K562 (cell line): ENCODE measurements at regions not wholly inside any gene's neighbourhood (a gene's known extent, or its start where the extent isn't known, plus 50 kb on each side); places are given as distances from the start of the nearest gene placed in this dataset.

Experiments used
- ATAC-seq: fragments of 200-7000 bp; cut with Tn5 transposase; 3 replicates; pipeline ENCODE4 v1.9.1; 2020; ENCODE audit warnings: moderate library complexity
- BruUV-seq: library from RNA; stranded (reverse); fragments of 400-500 nt; replicated peaks from 2 replicates; lab custom pipeline; 2021; lab: Mats Ljungman, UMichigan
- CTCF ChIA-PET: fragments of 300-600 bp; formaldehyde crosslinking; extraction: SDS; loops from one replicate; lab custom pipeline; 2021; ENCODE audit warnings: low intra/inter-chr PET ratio; lab: Yijun Ruan, JAX
- POLR2A ChIA-PET: fragments of 300-600, 350-650 bp; sonication (Branson Sonifier 250); formaldehyde crosslinking; extraction: SDS; loops from one replicate; lab custom pipeline; 2021; ENCODE audit warnings: antibody characterized with exemption, inconsistent platforms; lab: Yijun Ruan, JAX
- DNase-seq, 4 experiments: peaks; one replicate each; pipeline versions ENCODE4 v3.0.0 to v3.0.0-alpha.2; 2011 to 2018; ENCODE audit warnings: low spot score in 3 of 4, mixed read lengths in 3 of 4; ENCODE audit errors: extremely low read depth in 1 of 4
- FAIRE-seq: peaks from 2 replicates; lab custom pipeline; 2011; peaks lifted over from hg19 to GRCh38; lab: Jason Lieb, UNC
- H2AFZ ChIP-seq: 2 replicates; pipeline ENCODE4 v1.6.0; 2011; ENCODE audit warnings: low read depth, low read length, control low read depth, inconsistent platforms
- H3K27ac ChIP-seq: fragments of 200-600 bp; 3 replicates; pipeline ENCODE4 v1.8.0; 2011; ENCODE audit warnings: low read depth, mild to moderate bottlenecking, control low read depth, inconsistent platforms, low read length, moderate library complexity, mixed read lengths; ENCODE audit errors: extremely low read depth
- H3K27me3 ChIP-seq, 2 experiments: fragments of 300-600 bp in 1 of 2; 2 replicates in 1 of 2; 3 replicates in 1 of 2; pipeline versions ENCODE4 v1.6.0 to v1.8.0; 2011; ENCODE audit warnings: inconsistent platforms in 2 of 2, low read length in 2 of 2, mild to moderate bottlenecking in 1 of 2, mixed read lengths in 1 of 2, moderate library complexity in 1 of 2; ENCODE audit not compliant: control insufficient read depth in 2 of 2, insufficient read depth in 2 of 2
- H3K36me3 ChIP-seq: fragments of 300-600 bp; 3 replicates; pipeline ENCODE4 v1.8.0; 2011; ENCODE audit warnings: mild to moderate bottlenecking, low read length, inconsistent platforms; ENCODE audit not compliant: control insufficient read depth, insufficient read depth
- H3K4me1 ChIP-seq, 2 experiments: fragments of 200-600 bp in 1 of 2; replicated peaks in 1 of 2; 2 replicates in 1 of 2; 3 replicates in 1 of 2; pipeline versions ENCODE4 v1.5.1 to v1.8.0; 2011; ENCODE audit warnings: inconsistent platforms in 2 of 2, low read length in 2 of 2, mild to moderate bottlenecking in 1 of 2, mixed read lengths in 1 of 2, moderate library complexity in 1 of 2; ENCODE audit not compliant: control insufficient read depth in 2 of 2, insufficient read depth in 2 of 2
- H3K4me2 ChIP-seq: 2 replicates; pipeline ENCODE4 v1.6.1; 2011; ENCODE audit warnings: low read length, control low read depth, inconsistent platforms, mixed read lengths; ENCODE audit not compliant: insufficient read depth
- H3K4me3 ChIP-seq: fragments of 200-600 bp; sonication (generic), shearing (Covaris generic); 2 replicates; pipeline ENCODE4 v1.5.1; 2016; ENCODE audit warnings: control low read depth, inconsistent platforms
- H3K79me2 ChIP-seq: fragments of 200-600 bp; 3 replicates; pipeline ENCODE4 v1.8.0; 2011; ENCODE audit warnings: low read length, inconsistent platforms; ENCODE audit not compliant: control insufficient read depth, insufficient read depth
- H3K9ac ChIP-seq, 2 experiments: 2 replicates each; pipeline versions ENCODE4 v1.6.0 to v1.6.1; 2011; ENCODE audit warnings: low read depth in 2 of 2, low read length in 2 of 2, control low read depth in 1 of 2, inconsistent platforms in 1 of 2, mild to moderate bottlenecking in 1 of 2, mixed read lengths in 1 of 2; ENCODE audit not compliant: insufficient read depth in 1 of 2
- H3K9me1 ChIP-seq: one replicate; pipeline ENCODE4 v1.6.0; 2011; ENCODE audit warnings: inconsistent platforms, mild to moderate bottlenecking, low read length, moderate library complexity; ENCODE audit not compliant: control insufficient read depth, insufficient read depth
- H3K9me3 ChIP-seq: replicated peaks from 2 replicates; pipeline ENCODE4 v1.5.1; 2011; ENCODE audit warnings: low read depth, low read length, inconsistent platforms; ENCODE audit not compliant: control insufficient read depth, insufficient read depth
- H4K20me1 ChIP-seq: replicated peaks from 2 replicates; pipeline ENCODE4 v1.6.1; 2011; ENCODE audit warnings: low read length, inconsistent platforms, mixed read lengths; ENCODE audit not compliant: control insufficient read depth, insufficient read depth
- DMBX1 ChIP-seq: fragments of 250-450 bp; sonication (Bioruptor Pico); IDR thresholded peaks from 2 replicates; pipeline ENCODE4 v1.8.0; 2022; ENCODE audit warnings: inconsistent platforms, mild to moderate bottlenecking, moderate library complexity, borderline replicate concordance
- E2F3 ChIP-seq: fragments of 250-450 bp; sonication (Bioruptor Pico); IDR thresholded peaks from 2 replicates; pipeline ENCODE4 v1.4.0; 2020; ENCODE audit warnings: mild to moderate bottlenecking
- ETV5 ChIP-seq: sonication (generic); formaldehyde crosslinking; IDR thresholded peaks from 2 replicates; pipeline ENCODE4 v1.4.0; 2020; ENCODE audit warnings: low read depth, mild to moderate bottlenecking, missing genetic modification reagents
- HMG20A ChIP-seq: fragments of 450-650 bp; formaldehyde crosslinking; conservative IDR thresholded peaks from 2 replicates; pipeline ENCODE4 v1.4.0; 2020; ENCODE audit warnings: mild to moderate bottlenecking, mixed read lengths
- KLF6 ChIP-seq: fragments of 250-450 bp; sonication (Bioruptor Pico); IDR thresholded peaks from 2 replicates; pipeline ENCODE4 v1.4.0; 2020; ENCODE audit warnings: mild to moderate bottlenecking, moderate library complexity, borderline replicate concordance
- NEUROD1 ChIP-seq: fragments of 150-350 bp; IDR thresholded peaks from 2 replicates; pipeline ENCODE4 v1.6.1; 2014; ENCODE audit warnings: borderline replicate concordance, low read length, low read depth; ENCODE audit not compliant: partially characterized antibody
- NR2C2 ChIP-seq, 2 experiments: fragments of 200-800 bp in 1 of 2; sonication (Bioruptor generic) in 1 of 2; sonication (generic) in 1 of 2; formaldehyde crosslinking in 1 of 2; IDR thresholded peaks; 2 replicates each; pipeline versions ENCODE4 v1.6.1 to v1.8.0; 2016 to 2022; ENCODE audit warnings: mild to moderate bottlenecking in 1 of 2, missing compliant biosample characterization in 1 of 2, missing genetic modification characterization in 1 of 2, missing genetic modification reagents in 1 of 2
- POLR3A ChIP-seq: IDR thresholded peaks from 2 replicates; pipeline ENCODE4 v1.6.1; 2011; ENCODE audit warnings: borderline replicate concordance, mild to moderate bottlenecking, moderate library complexity; ENCODE audit not compliant: insufficient read length, insufficient read depth; ENCODE audit errors: extremely low read depth
- RBM25 ChIP-seq: fragments of 200-400 bp; formaldehyde crosslinking; IDR thresholded peaks from 2 replicates; pipeline ENCODE4 v1.6.1; 2018; ENCODE audit warnings: low read length, low read depth, moderate library complexity; ENCODE audit not compliant: severe bottlenecking
- RFX1 ChIP-seq: fragments of 450-650 bp; IDR thresholded peaks from 2 replicates; pipeline ENCODE4 v1.6.1; 2016; ENCODE audit warnings: mild to moderate bottlenecking, moderate library complexity
- SLC30A9 ChIP-seq: fragments of 250-450 bp; sonication (Bioruptor Pico); IDR thresholded peaks from 2 replicates; pipeline ENCODE4 v1.8.0; 2022; ENCODE audit warnings: mild to moderate bottlenecking, moderate library complexity
- SNIP1 ChIP-seq: fragments of 450-650 bp; IDR thresholded peaks from 2 replicates; pipeline ENCODE4 v1.7.1; 2017; ENCODE audit warnings: low read depth, mild to moderate bottlenecking
- U2AF1 ChIP-seq: fragments of 200-400 bp; formaldehyde crosslinking; optimal IDR thresholded peaks from 2 replicates; pipeline ENCODE3; 2017; ENCODE audit warnings: mild to moderate bottlenecking, low read depth, low read length, moderate library complexity
- WHSC1 ChIP-seq: IDR thresholded peaks from one replicate; pipeline ENCODE4 v1.6.1; 2012; ENCODE audit warnings: low read length, control low read depth, inconsistent platforms
- ZNF75A ChIP-seq: fragments of 450-650 bp; formaldehyde crosslinking; IDR thresholded peaks from 2 replicates; pipeline ENCODE4 v1.4.0; 2020; ENCODE audit warnings: mild to moderate bottlenecking
- WGBS: fragments of 100-300 bp; shearing (Covaris generic); methylation state at CpG from one replicate; pipeline ENCODE4 v1.1.6; 2016; ENCODE audit warnings: low coverage, mixed read lengths; ENCODE audit not compliant: insufficient coverage; ENCODE audit errors: missing lambda C conversion rate; 5-methylcytosine and 5-hydroxymethylcytosine counted together
- in situ Hi-C: fragments of 300-500 bp; cut with MboI; formaldehyde crosslinking; loops from 4 replicates; pipeline ENCODE4 v1.15.0; 2018; ENCODE audit warnings: inconsistent platforms, mixed read lengths
- intact Hi-C: fragments of 100-400 bp; cut with micrococcal nuclease; formaldehyde crosslinking; loops from 2 replicates; pipeline ENCODE4 v1.14.2; 2022
- TF ChIP-seq, protein P1 (sequence below): fragments of 250-450 bp; sonication (Bioruptor Pico); IDR thresholded peaks from 2 replicates; pipeline ENCODE4 v1.4.0; 2020; ENCODE audit warnings: mild to moderate bottlenecking, moderate library complexity

GRCh38 chr2:175399326-175399725, 217.8 kb upstream of the ATP5MC3 start (continued):
- no peak for TF ChIP-seq ZNF75A (CRISPR knock-in tag)
- TF ChIP-seq POLR3A = no peak

DNA sequence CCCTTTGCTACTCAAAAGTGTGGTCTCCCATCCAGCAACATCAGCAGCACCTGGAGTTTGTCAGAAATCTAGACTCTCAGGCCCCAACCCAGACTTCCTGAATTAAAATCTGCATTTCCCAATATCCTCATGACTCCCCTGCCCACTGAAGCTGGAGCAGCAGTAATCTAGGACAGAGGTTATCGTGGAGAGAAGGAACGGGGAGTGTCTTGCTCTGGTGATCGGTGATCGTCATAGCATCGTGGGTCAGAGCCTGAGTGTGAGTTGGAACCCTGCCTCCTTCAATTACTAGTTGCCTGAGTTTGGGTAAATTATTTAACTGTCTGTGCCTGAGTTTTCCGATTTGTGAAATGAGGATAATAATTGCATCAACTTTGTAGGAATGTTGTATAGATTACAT, 217.3 kb upstream of the ATP5MC3 start:
- H3K27ac ChIP-seq = no peak overlapping the region

More for the DNA sequence above, 217.3 kb upstream of the ATP5MC3 start:
- Histone ChIP-seq H3K27me3 (peaks cover 0 to 3% of the 10 kb centered on the region in 2 experiments; a peak in 3 of 5 replicates), H4K20me1 (no peaks in the 10 kb centered on the region), H3K4me1 (no peaks in the 10 kb centered on the region), H2AFZ (no peak overlapping the region), H3K9ac (no peak overlapping the region), H3K36me3 (no peaks in the 10 kb centered on the region), H3K79me2 (no peaks in the 10 kb centered on the region), H3K4me2 (no peak overlapping the region), H3K4me3 (no peak overlapping the region), H3K9me1 (no peaks in the 10 kb centered on the region)
- DNase-seq (no peak), ATAC-seq (no peak), FAIRE-seq (no peak)
- CTCF ChIA-PET = no interaction called here
- no TSS peak for BruUV-seq
- intact Hi-C loops = no loop called here
- WGBS = 0% methylated on average over 6 of the region's 6 CpGs
- POLR2A ChIA-PET = interaction anchor here (0.6 kb wide), 1 partner anchor 237 kb away, joined by 3 read pairs; no protein-coding TSS in a partner anchor
- in situ Hi-C loops = no loop called here
- TF ChIP-seq E2F3 (CRISPR knock-in tag) (no peak), NR2C2 (CRISPR knock-in tag; IDR thresholded peaks at IDR 0.05) (no peak), NR2C2 (tag; IDR thresholded peaks at IDR 0.05) (no peak), HMG20A (CRISPR knock-in tag) (no peak), SNIP1 (no peak), SLC30A9 (CRISPR knock-in tag) (no peak), KLF6 (no peak), U2AF1 (no peak), ETV5 (CRISPR knock-in tag) (no peak), NEUROD1 (no peak), WHSC1 (no peak), RBM25 (no peak), DMBX1 (CRISPR knock-in tag) (no peak), RFX1 (no peak)
- TF ChIP-seq, protein P1, sequence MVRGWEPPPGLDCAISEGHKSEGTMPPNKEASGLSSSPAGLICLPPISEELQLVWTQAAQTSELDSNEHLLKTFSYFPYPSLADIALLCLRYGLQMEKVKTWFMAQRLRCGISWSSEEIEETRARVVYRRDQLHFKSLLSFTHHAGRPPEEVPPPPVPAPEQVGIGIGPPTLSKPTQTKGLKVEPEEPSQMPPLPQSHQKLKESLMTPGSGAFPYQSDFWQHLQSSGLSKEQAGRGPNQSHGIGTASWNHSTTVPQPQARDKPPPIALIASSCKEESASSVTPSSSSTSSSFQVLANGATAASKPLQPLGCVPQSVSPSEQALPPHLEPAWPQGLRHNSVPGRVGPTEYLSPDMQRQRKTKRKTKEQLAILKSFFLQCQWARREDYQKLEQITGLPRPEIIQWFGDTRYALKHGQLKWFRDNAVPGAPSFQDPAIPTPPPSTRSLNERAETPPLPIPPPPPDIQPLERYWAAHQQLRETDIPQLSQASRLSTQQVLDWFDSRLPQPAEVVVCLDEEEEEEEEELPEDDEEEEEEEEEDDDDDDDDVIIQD (CRISPR knock-in tag) = no peak
- TF ChIP-seq, all 486 proteins: peak for 0
- H3K9me3 ChIP-seq = no peaks in the 10 kb centered on the region
